GM12875 (cell line): ENCODE measurements at regions not wholly inside any gene's neighbourhood (a gene's known extent, or its start where the extent isn't known, plus 50 kb on each side); places are given as distances from the start of the nearest gene placed in this dataset.

Experiments
- H3K4me3 ChIP-seq: one replicate; pipeline ENCODE4 v1.5.1; 2011; ENCODE audit warnings: low read depth, low read length, control low read depth
- CTCF ChIP-seq: IDR thresholded peaks from 2 replicates; pipeline ENCODE4 v1.5.1; 2011; ENCODE audit warnings: low read depth, mild to moderate bottlenecking, control low read depth, inconsistent platforms, low read length, moderate library complexity, borderline replicate concordance; ENCODE audit not compliant: insufficient read depth

GRCh38 chr3:135869439-135870105, 96.0 kb upstream of the PPP2R3A start:
- no peak for TF ChIP-seq CTCF
- H3K4me3 ChIP-seq, result no peak overlapping the region

- H3K4me3 ChIP-seq, result no peak overlapping the region
- TF ChIP-seq CTCF, result no peak
These were observed 94.2 kb upstream of the PPP2R3A start for GRCh38 chr3:135871311-135871710.

DNA sequence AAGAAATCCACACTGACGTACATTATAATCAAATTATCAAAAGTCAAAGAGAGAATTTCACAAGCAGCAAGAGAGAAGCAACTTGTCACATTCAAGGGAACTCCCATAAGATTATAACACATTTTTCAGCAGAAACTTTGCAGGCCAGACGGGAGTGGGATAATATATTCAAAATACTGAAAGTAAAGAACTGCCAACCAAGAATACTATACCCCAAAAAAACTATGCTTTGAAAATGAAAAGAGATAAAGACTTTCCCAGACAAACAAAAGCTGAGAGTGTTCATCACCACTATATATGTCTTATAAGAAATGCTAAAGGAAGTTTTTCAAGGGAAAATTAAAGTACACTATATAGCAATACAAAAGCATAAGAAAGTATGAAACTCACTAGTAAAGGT, 91.5 kb upstream of the PPP2R3A start:
- H3K4me3 ChIP-seq, result no peak overlapping the region
- no peak for TF ChIP-seq CTCF

DNA sequence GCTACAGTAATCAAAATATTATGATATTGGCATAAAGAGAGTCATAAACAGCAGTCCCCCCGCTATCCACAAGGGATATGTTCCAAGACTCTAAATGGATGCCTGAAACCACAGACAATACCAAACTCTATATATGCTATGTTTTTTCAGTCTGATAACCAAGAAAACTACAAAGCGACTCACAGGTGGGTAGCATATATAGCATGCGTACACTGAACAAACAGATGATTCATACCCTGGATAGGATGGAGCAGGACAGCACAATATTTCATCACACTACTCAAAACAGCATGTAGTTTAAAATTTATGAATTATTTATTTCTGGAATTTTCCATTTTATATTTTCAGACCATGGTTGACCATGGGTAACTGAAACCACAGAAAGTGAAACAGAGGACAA, 87.0 kb upstream of the PPP2R3A start:
- no peak overlapping the region for H3K4me3 ChIP-seq
- TF ChIP-seq CTCF, result no peak

- H3K4me3 ChIP-seq, result no peak overlapping the region
- TF ChIP-seq CTCF, result no peak
These were observed 79.6 kb upstream of the PPP2R3A start for GRCh38 chr3:135885885-135886284.

GRCh38 chr3:135887220-135887619, 78.3 kb upstream of the PPP2R3A start:
- no peak overlapping the region for H3K4me3 ChIP-seq
- no peak for TF ChIP-seq CTCF

DNA sequence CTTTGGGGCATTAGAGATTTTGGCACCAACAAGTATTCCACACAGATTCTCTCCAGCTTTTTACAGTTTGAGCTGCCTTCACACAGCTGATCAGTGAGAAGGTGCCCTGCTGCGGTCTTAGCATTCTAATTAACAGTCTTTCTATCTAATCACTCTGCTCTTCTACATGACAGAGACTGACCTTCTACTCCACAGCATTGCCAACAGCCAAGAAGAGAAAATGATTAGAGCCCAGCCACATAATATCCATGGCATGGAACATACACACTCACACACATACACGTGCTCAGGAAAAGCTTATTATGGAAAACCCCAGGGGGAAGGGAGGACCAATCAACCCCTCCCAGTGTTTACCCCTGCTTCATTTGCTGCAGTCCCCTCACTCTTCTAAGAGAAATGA, 76.1 kb upstream of the PPP2R3A start:
- TF ChIP-seq CTCF, result no peak

More for the DNA sequence above, 76.1 kb upstream of the PPP2R3A start:
- H3K4me3 ChIP-seq, result no peak overlapping the region
